ENCODE measurements at regions not wholly inside any gene's neighbourhood (a gene's known extent, or its start where the extent isn't known, plus 50 kb on each side); places are given as distances from the start of the nearest gene placed in this dataset.
A peak's percentile ranks its signal among the peaks of the same experiment; 100 is the strongest.

GRCh38 chr4:125727931-125728330 is 413.2 kb downstream of the FAT4 start:
- POLR2A ChIA-PET: no interaction called here
- FAIRE-seq (no peak), DNase-seq (ENCODE audit: low spot score) (no peak), ATAC-seq (no peak)
- Histone ChIP-seq H3K9ac (ENCODE audit: insufficient read depth, low read depth, low read length) (no peak overlapping the region), H3K4me1 (ENCODE audit: insufficient read depth, low read length) (peaks cover 19% of the 10 kb centered on the region), H3K36me3 (replicated peaks in 1 of 2; ENCODE audit: control insufficient read depth in 1 of 2, insufficient read depth in 2 of 2, low read length in 2 of 2) (no peaks in the 10 kb centered on the region), H3K4me2 (ENCODE audit: low read depth, low read length) (no peak overlapping the region), H3K9me3 (ENCODE audit: low read length) (no peaks in the 10 kb centered on the region), H3K79me2 (ENCODE audit: insufficient read depth, low read length) (no peaks in the 10 kb centered on the region), H2AFZ (ENCODE audit: low read length) (no peak overlapping the region), H3K4me3 (replicated peaks in 1 of 3; ENCODE audit: insufficient read depth in 1 of 3, low read depth in 2 of 3, low read length in 3 of 3) (no peak overlapping the region), H3K27me3 (ENCODE audit: control insufficient read depth in 1 of 2, insufficient read depth in 2 of 2, low read length in 2 of 2) (no peaks in the 10 kb centered on the region), H3K27ac (ENCODE audit: extremely low read length, insufficient read depth, low read length) (no peak overlapping the region), H4K20me1 (ENCODE audit: insufficient read depth, low read length) (no peaks in the 10 kb centered on the region)
- intact Hi-C loops (cut with micrococcal nuclease; ENCODE audit: unreplicated experiment) (no loop called here), in situ Hi-C loops (cut with HindIII; ENCODE audit: extremely low pct_ligation_motif_present, low pct_unique_long_range_greater_than_20kb) (no loop called here)
- CTCF ChIA-PET (ENCODE audit: low intra/inter-chr PET ratio, low total read pairs): no interaction called here
- no peak for TF ChIP-seq SP2 (CRISPR knock-in tag; IDR thresholded peaks at IDR 0.05)
- TF ChIP-seq PRPF4 (IDR thresholded peaks at IDR 0.05; ENCODE audit: low read depth, low read length, poor library complexity, severe bottlenecking): no peak
- TF ChIP-seq ARID2 (CRISPR knock-in tag; IDR thresholded peaks at IDR 0.05; ENCODE audit: borderline replicate concordance): no peak
- no peak for TF ChIP-seq TP53 (CRISPR knock-in tag; conservative IDR thresholded peaks at IDR 0.05)
- TF ChIP-seq ZNF367 (CRISPR knock-in tag; IDR thresholded peaks at IDR 0.05; ENCODE audit: borderline replicate concordance): no peak
- TF ChIP-seq TBX2 (CRISPR knock-in tag; IDR thresholded peaks at IDR 0.05; ENCODE audit: borderline replicate concordance): no peak
- no peak for TF ChIP-seq ZNF816 (CRISPR knock-in tag; IDR thresholded peaks at IDR 0.05; ENCODE audit: borderline replicate concordance)
- BruUV-seq (replicated peaks): no TSS peak
- WGBS (ENCODE audit: low lambda C conversion rate): 67% methylated on average over 2 of the region's 2 CpGs

- FAIRE-seq (no peak), DNase-seq (ENCODE audit: low spot score) (no peak), ATAC-seq (no peak)
- no peak overlapping the region for H3K9ac ChIP-seq (ENCODE audit: insufficient read depth, low read depth, low read length)
- H3K4me3 ChIP-seq (replicated peaks in 1 of 3; ENCODE audit: insufficient read depth in 1 of 3, low read depth in 2 of 3, low read length in 3 of 3): no peak overlapping the region
- H3K36me3 ChIP-seq (replicated peaks in 1 of 2; ENCODE audit: control insufficient read depth in 1 of 2, insufficient read depth in 2 of 2, low read length in 2 of 2): no peaks in the 10 kb centered on the region
- in situ Hi-C loops (cut with HindIII; ENCODE audit: extremely low pct_ligation_motif_present, low pct_unique_long_range_greater_than_20kb) (no loop called here), intact Hi-C loops (cut with micrococcal nuclease; ENCODE audit: unreplicated experiment) (no loop called here)
- no peak overlapping the region for H2AFZ ChIP-seq (ENCODE audit: low read length)
- ChIA-PET POLR2A (no interaction called here), CTCF (ENCODE audit: low intra/inter-chr PET ratio, low total read pairs) (no interaction called here)
- no TSS peak for BruUV-seq (replicated peaks)
- 0% methylated on average over 2 of the region's 2 CpGs for WGBS (ENCODE audit: low lambda C conversion rate)
- no peaks in the 10 kb centered on the region for H3K27me3 ChIP-seq (ENCODE audit: control insufficient read depth in 1 of 2, insufficient read depth in 2 of 2, low read length in 2 of 2)
- peaks cover 19% of the 10 kb centered on the region for H3K4me1 ChIP-seq (ENCODE audit: insufficient read depth, low read length)
- H3K79me2 ChIP-seq (ENCODE audit: insufficient read depth, low read length): no peaks in the 10 kb centered on the region
- H3K27ac ChIP-seq (ENCODE audit: extremely low read length, insufficient read depth, low read length): no peak overlapping the region
- peak overlapping the region; percentile 43; the same call in 1 of the 2 replicates for H3K4me2 ChIP-seq (ENCODE audit: low read depth, low read length)
- H4K20me1 ChIP-seq (ENCODE audit: insufficient read depth, low read length): no peaks in the 10 kb centered on the region
- H3K9me3 ChIP-seq (ENCODE audit: low read length): no peaks in the 10 kb centered on the region
- TF ChIP-seq ZNF142 (CRISPR knock-in tag; IDR thresholded peaks at IDR 0.05) (no peak), ZSCAN5A (CRISPR knock-in tag; IDR thresholded peaks at IDR 0.05; ENCODE audit: borderline replicate concordance) (no peak), MAFK (conservative IDR thresholded peaks at IDR 0.05 in 1 of 2, IDR thresholded peaks at IDR 0.05 in 1 of 2; ENCODE audit: low read length in 2 of 2) (peak; percentile 19 to 24; a peak in 2 of 4 replicates)
Measured at GRCh38 chr4:125728568-125728967, 413.8 kb downstream of the FAT4 start.
